ENCODE measurements at regions not wholly inside any gene's neighbourhood (a gene's known extent, or its start where the extent isn't known, plus 50 kb on each side); places are given as distances from the start of the nearest gene placed in this dataset.

- TF ChIP-seq POLR2AphosphoS5 (IDR thresholded peaks at IDR 0.05; ENCODE audit: insufficient read depth in 1 of 2, low read depth in 1 of 2), result no peak
- no peak for TF ChIP-seq POLR2A (IDR thresholded peaks at IDR 0.05)
Observed at GRCh38 chr2:125095826-125096225, 1070.7 kb downstream of the CNTNAP5 start.
